ENCODE measurements at regions not wholly inside any gene's neighbourhood (a gene's known extent, or its start where the extent isn't known, plus 50 kb on each side); places are given as distances from the start of the nearest gene placed in this dataset.

- TF ChIP-seq HNF4G (IDR thresholded peaks at IDR 0.05) = no peak
- TF ChIP-seq ATF3 (IDR thresholded peaks at IDR 0.05) = no peak
- TF ChIP-seq, protein P1, sequence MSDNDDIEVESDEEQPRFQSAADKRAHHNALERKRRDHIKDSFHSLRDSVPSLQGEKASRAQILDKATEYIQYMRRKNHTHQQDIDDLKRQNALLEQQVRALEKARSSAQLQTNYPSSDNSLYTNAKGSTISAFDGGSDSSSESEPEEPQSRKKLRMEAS (IDR thresholded peaks at IDR 0.05) = no peak
- TF ChIP-seq JUND (IDR thresholded peaks at IDR 0.05) = no peak
Observed at GRCh38 chr20:52083627-52084232, 107.8 kb downstream of the ZFP64 start (continued).

DNA sequence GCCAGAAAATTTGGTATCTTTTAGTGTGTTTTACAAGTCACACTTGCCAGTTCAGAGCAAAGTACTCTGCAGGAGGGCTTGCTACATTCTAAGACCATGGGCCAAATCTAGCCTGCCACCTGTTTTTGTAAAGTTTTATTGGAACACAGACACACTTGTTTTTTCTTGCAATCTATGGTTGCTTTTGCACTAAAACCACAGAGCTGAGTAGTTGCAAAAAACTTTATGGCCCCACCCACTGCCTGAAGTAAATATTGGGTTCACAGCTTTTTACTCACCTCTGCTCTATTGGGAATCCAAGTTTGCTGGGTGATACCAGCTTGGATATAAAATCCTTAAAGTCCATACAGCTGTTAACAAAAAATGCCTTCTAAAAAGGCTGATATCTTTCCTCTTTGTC is 109.0 kb downstream of the ZFP64 start:
- H3K4me1 ChIP-seq (ENCODE audit: control insufficient read depth in 4 of 4, insufficient read depth in 4 of 4, low read length in 3 of 4) = no peaks in the 10 kb centered on the region
- H3K4me3 ChIP-seq (ENCODE audit: low read depth in 1 of 3, low read length in 3 of 3) = no peak overlapping the region
- no peaks in the 10 kb centered on the region for H3K27me3 ChIP-seq (ENCODE audit: control insufficient read depth in 4 of 4, insufficient read depth in 4 of 4, low read length in 3 of 4)
- peaks cover 0 to 12% (median 7%) of the 10 kb centered on the region in 4 donors for H3K36me3 ChIP-seq (ENCODE audit: control insufficient read depth in 4 of 4, insufficient read depth in 3 of 4, low read depth in 1 of 4, low read length in 3 of 4)
- peaks cover 2 to 11% (median 6%) of the 10 kb centered on the region in 4 donors for H3K9me3 ChIP-seq (ENCODE audit: control insufficient read depth in 4 of 4, low read length in 3 of 4)
- TF ChIP-seq RAD21 (IDR thresholded peaks at IDR 0.05) (no peak), FOXA2 (IDR thresholded peaks at IDR 0.05) (no peak), GABPA (IDR thresholded peaks at IDR 0.05 in 1 of 2, conservative IDR thresholded peaks at IDR 0.05 in 1 of 2) (no peak), HNF4A (conservative IDR thresholded peaks at IDR 0.05) (no peak), HNF4G (IDR thresholded peaks at IDR 0.05) (no peak), YY1 (IDR thresholded peaks at IDR 0.05) (no peak), EGR1 (IDR thresholded peaks at IDR 0.05; ENCODE audit: low read depth in 2 of 2) (no peak), ATF3 (IDR thresholded peaks at IDR 0.05) (no peak), SP1 (IDR thresholded peaks at IDR 0.05) (no peak), RXRA (IDR thresholded peaks at IDR 0.05) (no peak), NR2F2 (IDR thresholded peaks at IDR 0.05) (no peak), JUND (IDR thresholded peaks at IDR 0.05) (no peak), CTCF (IDR thresholded peaks at IDR 0.05; ENCODE audit: low read depth, low read length, missing input control) (no peak)
- DNase-seq (ENCODE audit: low spot score) = no peak
- no peak overlapping the region for H3K27ac ChIP-seq (ENCODE audit: low read depth in 1 of 2, low read length in 2 of 2)
- H3K9ac ChIP-seq (ENCODE audit: low read depth in 1 of 2, low read length in 2 of 2) = no peak overlapping the region

DNA sequence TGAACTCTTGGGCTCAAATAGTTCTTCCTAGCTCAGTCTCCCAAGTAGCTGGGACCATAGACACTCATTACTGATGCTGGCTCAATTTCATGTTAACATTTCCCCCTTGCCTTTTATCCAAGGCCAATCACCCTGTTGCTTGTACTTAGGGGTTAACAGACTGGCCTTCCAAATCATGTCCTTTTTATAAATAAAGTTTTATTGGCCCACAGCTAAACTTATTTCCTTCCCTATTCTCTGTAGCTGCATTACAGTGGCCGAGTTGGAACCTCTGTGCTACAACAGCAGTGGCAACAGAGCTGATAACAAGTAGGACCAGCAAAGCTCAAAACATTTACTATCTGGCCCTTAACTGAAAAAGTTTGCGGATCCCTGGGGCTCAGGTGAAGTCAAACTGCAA is 109.8 kb downstream of the ZFP64 start:
- WGBS = 89% methylated on average over 2 of the region's 2 CpGs
- Histone ChIP-seq H3K36me3 (ENCODE audit: control insufficient read depth in 4 of 4, insufficient read depth in 3 of 4, low read depth in 1 of 4, low read length in 3 of 4) (peaks cover 0 to 5% (median under 1%) of the 10 kb centered on the region in 4 donors), H3K9ac (ENCODE audit: low read depth in 1 of 2, low read length in 2 of 2) (no peak overlapping the region), H3K9me3 (ENCODE audit: control insufficient read depth in 4 of 4, low read length in 3 of 4) (peaks cover 0 to 3% (median 1%) of the 10 kb centered on the region in 4 donors), H3K27me3 (ENCODE audit: control insufficient read depth in 4 of 4, insufficient read depth in 4 of 4, low read length in 3 of 4) (no peaks in the 10 kb centered on the region), H3K4me3 (ENCODE audit: low read depth in 1 of 3, low read length in 3 of 3) (no peak overlapping the region), H3K4me1 (ENCODE audit: control insufficient read depth in 4 of 4, insufficient read depth in 4 of 4, low read length in 3 of 4) (no peaks in the 10 kb centered on the region), H3K27ac (ENCODE audit: low read depth in 1 of 2, low read length in 2 of 2) (no peak overlapping the region)
- TF ChIP-seq RXRA (IDR thresholded peaks at IDR 0.05) = no peak
- TF ChIP-seq EGR1 (IDR thresholded peaks at IDR 0.05; ENCODE audit: low read depth in 2 of 2) = no peak
- no peak for TF ChIP-seq CTCF (IDR thresholded peaks at IDR 0.05; ENCODE audit: low read depth, low read length, missing input control)
- TF ChIP-seq ATF3 (IDR thresholded peaks at IDR 0.05) = no peak
- no peak for TF ChIP-seq RAD21 (IDR thresholded peaks at IDR 0.05)
- no peak for TF ChIP-seq FOXA2 (IDR thresholded peaks at IDR 0.05)
- no peak for DNase-seq (ENCODE audit: low spot score)

Data from liver (tissue), 8 donors.